Fibroblast of the conjunctiva (primary cell): ENCODE measurements at regions not wholly inside any gene's neighbourhood (a gene's known extent, or its start where the extent isn't known, plus 50 kb on each side); places are given as distances from the start of the nearest gene placed in this dataset.
A peak's percentile ranks its signal among the peaks of the same experiment; 100 is the strongest.

Experiments used
- DNase-seq: peaks from one replicate; pipeline ENCODE4 v3.0.0-alpha.2; 2010; ENCODE audit warnings: low read depth

GRCh38 chr2:219958941-219959340, 331.5 kb downstream of the SLC4A3 start:
- DNase-seq: no peak

- no peak for DNase-seq
Observed at GRCh38 chr2:219959471-219959870, 332.0 kb downstream of the SLC4A3 start.

- no peak for DNase-seq
Observed at GRCh38 chr2:219961947-219962498, 334.6 kb downstream of the SLC4A3 start.

- DNase-seq: no peak
Observed at GRCh38 chr2:219962801-219963200, 335.4 kb downstream of the SLC4A3 start.

GRCh38 chr2:219965287-219966194, 338.1 kb downstream of the SLC4A3 start:
- DNase-seq: no peak

- DNase-seq: no peak
Observed at GRCh38 chr2:219967247-219968245, 340.1 kb downstream of the SLC4A3 start.

- DNase-seq: no peak
Observed at GRCh38 chr2:219968685-219969345, 341.4 kb downstream of the SLC4A3 start.

GRCh38 chr2:219969508-219969907, 342.1 kb downstream of the SLC4A3 start:
- no peak for DNase-seq

- DNase-seq: no peak
Observed at GRCh38 chr2:219973136-219973535, 345.7 kb downstream of the SLC4A3 start.

- DNase-seq: no peak
Observed at GRCh38 chr2:219976871-219977270, 349.4 kb downstream of the SLC4A3 start.

- DNase-seq: no peak
Observed at GRCh38 chr2:219980638-219981037, 353.2 kb downstream of the SLC4A3 start.

GRCh38 chr2:219983836-219984235, 356.4 kb downstream of the SLC4A3 start:
- no peak for DNase-seq

- no peak for DNase-seq
Observed at GRCh38 chr2:219985017-219985416, 357.6 kb downstream of the SLC4A3 start.

GRCh38 chr2:219987830-219988229, 360.4 kb downstream of the SLC4A3 start:
- DNase-seq: peak; percentile 66

- DNase-seq: no peak
Observed at GRCh38 chr2:219989744-219990143, 362.3 kb downstream of the SLC4A3 start.

- no peak for DNase-seq
Observed at GRCh38 chr2:219991116-219991515, 363.7 kb downstream of the SLC4A3 start.

- DNase-seq: no peak
Observed at GRCh38 chr2:219995399-219995798, 368.0 kb downstream of the SLC4A3 start.

- no peak for DNase-seq
Observed at GRCh38 chr2:219995991-219996765, 368.7 kb downstream of the SLC4A3 start.

- no peak for DNase-seq
Observed at GRCh38 chr2:219997341-219997851, 370.0 kb downstream of the SLC4A3 start.

GRCh38 chr2:219998107-219998506, 370.7 kb downstream of the SLC4A3 start:
- no peak for DNase-seq
